GM19395 (cell line): ENCODE measurements at regions not wholly inside any gene's neighbourhood (a gene's known extent, or its start where the extent isn't known, plus 50 kb on each side); places are given as distances from the start of the nearest gene placed in this dataset.
"Not testable (repeated sequence)": the region's sequence is repeated elsewhere in the genome, so short reads cannot be mapped to it uniquely, and the experiment has no call there.

Experiments used
- ATAC-seq: cut with Tn5 transposase; IDR thresholded peaks from one replicate; pipeline ENCODE4 v1.9.1; 2021; ENCODE audit warnings: mild to moderate bottlenecking, moderate library complexity; ENCODE audit not compliant: unreplicated experiment

DNA sequence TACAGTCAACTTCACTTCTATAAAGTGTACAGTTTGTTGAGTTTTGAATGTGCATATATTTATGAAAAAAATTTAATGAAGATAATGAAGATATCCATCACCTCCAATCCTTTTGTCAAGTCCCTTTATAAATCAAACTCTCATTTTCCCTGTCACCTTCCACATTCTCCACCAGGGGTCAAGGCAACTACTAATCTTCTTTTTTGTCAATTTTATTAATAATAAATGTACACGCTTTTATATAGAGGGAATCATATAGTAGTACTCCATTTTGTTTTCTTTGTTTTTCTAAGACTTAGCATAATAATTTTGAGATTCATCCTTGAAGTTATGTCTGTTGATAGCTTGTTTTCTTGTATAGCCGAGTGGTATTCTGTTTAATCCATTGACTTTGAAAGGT, 1594.2 kb upstream of the PRMT6 start:
- ATAC-seq: no peak

GRCh38 chr1:105467549-105467948, 1588.9 kb upstream of the PRMT6 start:
- no peak for ATAC-seq

- not testable (repeated sequence) for ATAC-seq
These were observed 1585.9 kb upstream of the PRMT6 start for GRCh38 chr1:105470541-105470940.

GRCh38 chr1:105483436-105483835, 1573.0 kb upstream of the PRMT6 start:
- ATAC-seq: no peak

GRCh38 chr1:105485207-105485606, 1571.3 kb upstream of the PRMT6 start:
- no peak for ATAC-seq

- ATAC-seq: no peak
These were observed 1563.6 kb upstream of the PRMT6 start for GRCh38 chr1:105492921-105493320.

GRCh38 chr1:105516068-105516467, 1540.4 kb upstream of the PRMT6 start:
- ATAC-seq: no peak

DNA sequence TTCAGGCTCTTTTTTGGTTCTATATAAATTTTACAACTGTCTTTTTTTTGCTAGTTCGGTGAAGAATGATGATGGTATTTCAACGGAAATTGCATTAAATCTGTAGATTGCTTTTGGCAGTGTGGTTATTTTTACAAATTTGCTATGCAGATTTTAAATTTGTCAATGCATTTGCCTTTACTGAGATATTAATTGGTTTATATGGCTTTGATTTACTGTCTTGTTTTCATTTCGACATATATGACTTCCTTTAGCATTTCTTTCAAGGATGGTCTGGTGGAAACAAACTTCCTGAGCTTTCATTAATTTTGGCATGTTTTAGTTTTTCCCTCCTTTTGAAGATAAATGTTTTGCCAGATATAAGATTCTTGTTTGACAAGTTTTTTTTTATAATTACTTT, 1522.5 kb upstream of the PRMT6 start:
- no peak for ATAC-seq

GRCh38 chr1:105544475-105544874, 1512.0 kb upstream of the PRMT6 start:
- no peak for ATAC-seq

- ATAC-seq: no peak
These were observed 1500.2 kb upstream of the PRMT6 start for GRCh38 chr1:105556266-105556665.

DNA sequence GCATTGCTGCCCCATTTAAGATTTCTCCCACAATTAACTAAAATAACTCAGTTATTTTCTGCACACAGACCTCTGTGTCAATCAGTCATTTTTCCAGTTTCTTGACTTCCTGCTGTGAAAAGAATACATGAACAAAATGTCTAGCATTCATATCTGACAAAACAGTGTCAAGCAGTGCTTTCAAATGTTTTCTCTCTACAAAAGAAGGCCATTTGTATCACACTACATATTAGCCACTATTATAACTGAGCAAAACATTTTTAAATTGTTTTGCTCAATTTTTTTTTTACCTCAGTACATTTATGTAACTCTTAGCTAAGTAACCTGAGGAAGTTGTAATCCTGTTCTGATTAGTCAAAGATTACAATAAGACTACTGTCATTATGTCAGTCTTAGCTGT, 1498.5 kb upstream of the PRMT6 start:
- ATAC-seq: no peak

DNA sequence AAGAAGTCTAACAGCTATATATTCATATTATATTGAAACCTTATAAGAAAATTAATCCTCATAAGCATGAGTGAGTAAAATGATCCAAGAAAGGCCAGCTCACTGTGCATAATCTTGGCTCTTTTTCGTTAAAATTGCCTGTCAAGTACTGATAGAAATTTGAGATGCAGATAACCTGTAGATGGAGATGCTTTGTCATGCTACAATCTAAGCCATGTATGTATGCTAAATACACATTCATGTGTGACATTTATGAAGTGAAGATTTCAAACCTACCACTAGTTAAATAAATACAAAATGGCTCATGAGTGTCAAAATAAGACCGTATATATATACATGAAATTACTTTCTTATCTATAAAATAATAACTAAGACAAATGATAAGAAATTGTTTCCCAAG, 1491.5 kb upstream of the PRMT6 start:
- ATAC-seq: no peak

DNA sequence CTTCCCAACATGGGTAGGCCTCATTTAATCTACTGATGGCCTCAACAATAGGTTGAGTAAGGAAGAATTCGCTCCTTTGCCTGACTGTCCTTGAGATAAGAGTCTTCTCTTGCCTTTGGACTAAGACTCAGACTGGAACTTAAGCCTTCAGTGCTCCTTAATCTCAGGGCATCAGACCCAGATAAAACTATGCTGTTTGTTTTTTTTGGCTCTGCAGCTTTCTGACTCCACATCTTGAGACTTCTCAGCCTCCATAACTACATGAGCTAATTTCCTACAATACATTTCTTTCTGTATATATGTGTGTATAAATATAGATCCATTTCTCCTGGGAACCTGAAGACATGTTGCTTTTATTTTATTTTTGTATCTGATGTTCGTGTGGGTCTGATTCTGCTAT, 1470.7 kb upstream of the PRMT6 start:
- ATAC-seq: no peak

DNA sequence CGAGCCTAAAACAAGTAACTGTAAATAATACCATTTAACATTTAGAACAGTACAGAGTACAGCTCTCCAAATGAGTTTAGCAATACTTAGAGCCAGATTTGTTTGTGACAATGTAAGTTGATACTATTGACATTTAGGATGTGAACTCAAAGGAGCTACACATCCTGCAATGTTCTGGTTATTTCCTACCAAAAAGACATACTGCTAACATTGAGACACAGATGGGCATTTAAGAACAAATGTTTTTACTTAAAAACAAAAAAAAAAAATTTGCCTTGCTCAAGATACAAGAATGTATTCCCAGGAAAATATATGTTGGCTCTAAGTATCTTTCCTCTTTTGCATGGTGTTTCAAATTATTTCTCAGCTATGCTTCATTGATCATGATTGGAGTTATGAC, 1464.8 kb upstream of the PRMT6 start:
- ATAC-seq: no peak

DNA sequence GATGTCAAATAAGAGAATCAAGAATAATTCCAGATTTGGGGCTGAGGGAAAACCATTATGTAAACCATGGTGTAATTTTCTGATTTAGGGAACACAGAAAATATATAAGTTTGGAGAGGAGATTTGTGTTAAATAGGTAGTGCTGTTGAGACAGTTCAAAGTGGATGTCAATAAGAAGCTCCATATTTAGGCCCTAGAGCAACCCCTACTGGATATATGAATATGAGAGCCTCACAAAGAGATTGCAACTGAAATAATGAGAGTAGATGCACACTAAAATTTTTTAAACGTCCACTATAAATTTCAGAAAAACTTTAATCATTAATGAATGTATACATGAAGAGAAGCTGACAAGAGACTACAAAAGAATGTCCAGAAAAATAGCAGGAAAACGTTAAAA, 1447.8 kb upstream of the PRMT6 start:
- ATAC-seq: no peak

GRCh38 chr1:105626276-105626987, 1430.0 kb upstream of the PRMT6 start:
- no peak for ATAC-seq

DNA sequence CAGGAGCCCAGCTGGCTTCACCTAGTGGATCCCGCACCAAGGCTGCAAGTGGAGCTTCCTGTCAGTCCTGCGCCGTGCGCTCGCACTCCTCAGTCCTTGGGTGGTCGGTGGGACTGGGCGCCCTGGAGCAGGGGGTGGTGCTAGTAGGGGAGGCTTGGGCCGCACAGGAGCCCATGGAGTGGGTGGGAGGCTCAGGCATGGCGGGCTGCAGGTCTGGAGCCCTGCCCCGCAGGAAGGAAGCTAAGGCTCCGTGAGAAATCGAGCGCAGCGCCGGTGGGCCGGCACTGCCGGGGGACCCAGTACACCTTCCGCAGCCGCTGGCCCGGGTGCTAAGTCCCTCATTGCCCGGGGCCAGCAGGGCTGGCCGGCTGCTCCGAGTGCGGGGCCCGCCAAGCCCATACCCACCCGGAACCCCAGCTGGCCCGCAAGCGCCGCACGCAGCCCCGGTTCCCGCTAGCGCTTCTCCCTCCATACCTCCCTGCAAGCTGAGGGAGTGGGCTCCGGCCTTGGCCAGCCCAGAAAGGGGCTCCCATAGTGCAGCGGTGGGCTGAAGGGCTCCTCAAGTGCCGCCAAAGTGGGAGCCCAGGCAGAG, 1425.2 kb upstream of the PRMT6 start:
- not testable (repeated sequence) for ATAC-seq

GRCh38 chr1:105632342-105633196, 1423.9 kb upstream of the PRMT6 start:
- ATAC-seq: no peak

DNA sequence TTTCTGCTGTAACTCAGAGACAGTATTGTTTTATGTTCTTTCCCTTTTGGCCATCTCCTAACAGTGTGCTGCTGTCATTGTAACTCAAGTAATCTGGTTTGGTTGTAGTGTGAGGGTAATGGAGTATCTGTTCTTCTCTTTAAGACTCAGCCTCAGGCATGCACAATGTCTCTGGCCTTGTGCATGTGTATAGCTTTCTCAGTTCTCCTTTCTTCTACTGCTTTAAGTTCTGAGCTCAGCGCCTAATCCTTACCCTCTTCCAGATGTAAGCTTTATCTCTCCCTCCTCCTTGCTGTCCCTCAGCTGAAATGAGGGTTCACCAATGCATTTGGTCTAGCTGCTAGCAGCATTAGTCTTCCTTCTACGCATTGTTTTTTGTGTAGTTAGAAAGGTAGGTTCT, 1420.4 kb upstream of the PRMT6 start:
- ATAC-seq: no peak

GRCh38 chr1:105641407-105641806, 1415.1 kb upstream of the PRMT6 start:
- ATAC-seq: no peak

GRCh38 chr1:105652109-105652508, 1404.4 kb upstream of the PRMT6 start:
- ATAC-seq: no peak

DNA sequence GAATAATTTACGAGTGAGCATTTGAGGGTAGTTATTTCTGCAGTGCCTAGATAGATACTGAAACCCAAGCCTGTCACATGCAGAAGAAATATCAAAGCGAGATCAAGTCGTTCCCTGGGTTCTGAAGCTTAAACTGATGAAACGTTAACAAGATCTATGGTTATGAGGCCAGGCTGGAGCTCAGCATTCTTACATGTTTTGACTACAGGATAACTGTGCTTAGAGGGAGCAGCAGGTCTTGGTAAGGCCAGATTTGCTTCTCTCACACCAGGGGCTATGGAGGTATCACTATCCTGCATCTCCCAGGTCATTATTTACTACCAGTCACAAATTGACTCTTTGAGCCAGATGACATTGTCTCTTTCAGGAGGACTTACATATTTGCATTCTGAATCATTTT, 1401.4 kb upstream of the PRMT6 start:
- no peak for ATAC-seq
